OCI-LY3 (cell line): ENCODE measurements at regions not wholly inside any gene's neighbourhood (a gene's known extent, or its start where the extent isn't known, plus 50 kb on each side); places are given as distances from the start of the nearest gene placed in this dataset.

Experiments
- H2AFZ ChIP-seq: fragments of 200-600, 300-600 bp; shearing (Covaris generic); 2 replicates; pipeline ENCODE4 v1.6.0; 2014; ENCODE audit warnings: antibody characterized with exemption, low read depth, low read length
- H3K27ac ChIP-seq: fragments of 200-600, 300-600 bp; sonication (generic); 2 replicates; pipeline ENCODE4 v1.5.1; 2014; ENCODE audit warnings: mild to moderate bottlenecking, low read length, moderate library complexity, mixed read lengths
- H3K27me3 ChIP-seq: fragments of 200-600, 300-600 bp; sonication (generic); 2 replicates; pipeline ENCODE4 v1.6.1; 2014; ENCODE audit warnings: low read depth, low read length, mixed read lengths
- H3K36me3 ChIP-seq: fragments of 200-600, 300-600 bp; sonication (generic); replicated peaks from 2 replicates; pipeline ENCODE3; 2014; ENCODE audit warnings: low read depth, low read length, mixed read lengths
- H3K4me1 ChIP-seq: fragments of 300-600, 200-600 bp; sonication (generic); 2 replicates; pipeline ENCODE4 v1.6.1; 2014; ENCODE audit warnings: low read length, mixed read lengths
- H3K4me2 ChIP-seq: fragments of 200-600, 300-600 bp; sonication (generic); 2 replicates; pipeline ENCODE4 v1.6.1; 2014; ENCODE audit warnings: low read length, mixed read lengths
- H3K4me3 ChIP-seq: fragments of 300-600, 200-600 bp; sonication (generic); 2 replicates; pipeline ENCODE4 v1.5.1; 2014; ENCODE audit warnings: antibody characterized with exemption, mild to moderate bottlenecking, low read length, moderate library complexity
- H3K79me2 ChIP-seq: fragments of 300-600, 200-600 bp; shearing (Covaris generic); 2 replicates; pipeline ENCODE4 v1.6.1; 2014; ENCODE audit warnings: mild to moderate bottlenecking, low read length, mixed read lengths
- H3K9ac ChIP-seq: fragments of 300-600, 200-600 bp; shearing (Covaris generic); 2 replicates; pipeline ENCODE4 v1.6.0; 2014; ENCODE audit warnings: mild to moderate bottlenecking, low read length, moderate library complexity
- H3K9me3 ChIP-seq: fragments of 200-600, 300-600 bp; shearing (Covaris generic); 2 replicates; pipeline ENCODE4 v1.6.1; 2014; ENCODE audit warnings: low read length, mixed read lengths; ENCODE audit not compliant: insufficient read depth
- H4K20me1 ChIP-seq: fragments of 200-600, 300-600 bp; sonication (generic); 2 replicates; pipeline ENCODE4 v1.6.1; 2016; ENCODE audit warnings: low read length, mixed read lengths; ENCODE audit not compliant: insufficient read depth
- EZH2phosphoT487 ChIP-seq: fragments of 200-600 bp; shearing (Covaris generic); IDR thresholded peaks from 2 replicates; pipeline ENCODE4 v1.6.1; 2018; ENCODE audit warnings: antibody characterized with exemption, mixed run types, low read depth
- TF ChIP-seq, protein P1 (sequence below): fragments of 200-600, 300-600 bp; sonication (generic); IDR thresholded peaks from 2 replicates; pipeline ENCODE4 v1.5.1; 2014; ENCODE audit warnings: antibody characterized with exemption, low read length, low read depth

DNA sequence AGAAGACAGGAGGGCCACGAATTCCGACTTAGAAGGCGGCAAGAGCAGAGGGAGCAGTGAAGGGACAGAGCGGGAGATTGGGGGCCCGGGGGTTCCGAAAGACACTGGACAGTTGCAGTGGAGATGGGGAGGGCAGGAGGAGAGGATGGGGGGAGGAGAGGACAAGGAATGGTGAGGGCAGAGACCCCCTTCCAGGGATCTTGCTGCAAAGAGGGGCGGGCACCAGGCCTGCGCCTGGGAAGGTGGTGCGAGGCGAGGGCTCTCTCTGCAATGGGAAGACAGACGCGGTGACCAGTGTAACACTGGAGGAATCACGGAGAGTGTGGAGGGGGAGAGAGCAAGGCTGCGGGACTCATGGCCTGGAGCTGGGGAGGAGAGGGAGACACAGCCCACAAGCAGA lies 185.2 kb downstream of the RBFOX3 start:
- Histone ChIP-seq H2AFZ (no peak overlapping the region), H3K27me3 (no peaks in the 10 kb centered on the region), H3K79me2 (no peaks in the 10 kb centered on the region), H3K27ac (no peak overlapping the region), H4K20me1 (no peaks in the 10 kb centered on the region), H3K4me3 (no peak overlapping the region), H3K9ac (no peak overlapping the region), H3K4me2 (no peak overlapping the region), H3K4me1 (no peaks in the 10 kb centered on the region), H3K36me3 (no peaks in the 10 kb centered on the region), H3K9me3 (no peaks in the 10 kb centered on the region)
- no peak for TF ChIP-seq EZH2phosphoT487
- TF ChIP-seq, protein P1, sequence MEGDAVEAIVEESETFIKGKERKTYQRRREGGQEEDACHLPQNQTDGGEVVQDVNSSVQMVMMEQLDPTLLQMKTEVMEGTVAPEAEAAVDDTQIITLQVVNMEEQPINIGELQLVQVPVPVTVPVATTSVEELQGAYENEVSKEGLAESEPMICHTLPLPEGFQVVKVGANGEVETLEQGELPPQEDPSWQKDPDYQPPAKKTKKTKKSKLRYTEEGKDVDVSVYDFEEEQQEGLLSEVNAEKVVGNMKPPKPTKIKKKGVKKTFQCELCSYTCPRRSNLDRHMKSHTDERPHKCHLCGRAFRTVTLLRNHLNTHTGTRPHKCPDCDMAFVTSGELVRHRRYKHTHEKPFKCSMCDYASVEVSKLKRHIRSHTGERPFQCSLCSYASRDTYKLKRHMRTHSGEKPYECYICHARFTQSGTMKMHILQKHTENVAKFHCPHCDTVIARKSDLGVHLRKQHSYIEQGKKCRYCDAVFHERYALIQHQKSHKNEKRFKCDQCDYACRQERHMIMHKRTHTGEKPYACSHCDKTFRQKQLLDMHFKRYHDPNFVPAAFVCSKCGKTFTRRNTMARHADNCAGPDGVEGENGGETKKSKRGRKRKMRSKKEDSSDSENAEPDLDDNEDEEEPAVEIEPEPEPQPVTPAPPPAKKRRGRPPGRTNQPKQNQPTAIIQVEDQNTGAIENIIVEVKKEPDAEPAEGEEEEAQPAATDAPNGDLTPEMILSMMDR: no peak

DNA sequence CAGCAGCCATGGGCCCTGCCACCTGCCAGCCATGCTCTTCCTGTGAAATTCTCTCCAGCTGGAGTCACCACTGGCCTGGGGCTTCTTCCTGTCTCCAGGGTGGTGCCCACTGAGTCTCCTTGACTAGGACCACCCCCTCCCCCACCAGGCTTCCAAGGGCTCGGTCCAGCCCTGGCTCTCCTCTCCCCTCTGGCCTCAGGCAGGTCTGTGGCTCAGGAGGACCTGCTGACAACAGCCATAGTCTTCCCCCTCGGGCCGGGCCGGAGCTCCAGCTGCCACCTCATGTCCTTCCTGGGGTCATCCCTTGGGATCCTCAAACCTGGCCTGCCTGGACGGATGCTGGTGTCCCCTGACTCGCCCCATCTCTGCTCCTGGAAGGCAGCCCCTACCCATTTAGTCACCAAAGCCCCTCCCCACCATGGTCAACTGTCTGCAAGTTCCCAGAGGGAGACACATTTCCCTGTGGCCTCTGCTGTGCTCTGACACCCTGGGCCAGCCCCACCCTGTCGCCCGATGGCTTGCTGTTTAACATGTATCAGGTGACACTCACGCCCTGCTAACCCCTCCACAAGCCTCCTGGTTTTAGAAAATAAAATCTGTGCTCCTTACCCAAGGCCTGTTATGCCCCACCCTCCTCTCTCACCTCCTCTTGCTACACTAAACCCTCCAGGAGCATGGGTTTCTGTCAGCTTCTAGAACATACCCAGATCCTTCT lies 186.2 kb downstream of the RBFOX3 start:
- Histone ChIP-seq H2AFZ (no peak overlapping the region), H3K79me2 (no peaks in the 10 kb centered on the region), H3K36me3 (no peaks in the 10 kb centered on the region), H3K27me3 (no peaks in the 10 kb centered on the region), H3K9me3 (no peaks in the 10 kb centered on the region), H3K4me2 (no peak overlapping the region), H3K4me1 (no peaks in the 10 kb centered on the region), H4K20me1 (no peaks in the 10 kb centered on the region), H3K4me3 (no peak overlapping the region), H3K9ac (no peak overlapping the region), H3K27ac (no peak overlapping the region)
- TF ChIP-seq, protein P1: no peak
- TF ChIP-seq EZH2phosphoT487: no peak

DNA sequence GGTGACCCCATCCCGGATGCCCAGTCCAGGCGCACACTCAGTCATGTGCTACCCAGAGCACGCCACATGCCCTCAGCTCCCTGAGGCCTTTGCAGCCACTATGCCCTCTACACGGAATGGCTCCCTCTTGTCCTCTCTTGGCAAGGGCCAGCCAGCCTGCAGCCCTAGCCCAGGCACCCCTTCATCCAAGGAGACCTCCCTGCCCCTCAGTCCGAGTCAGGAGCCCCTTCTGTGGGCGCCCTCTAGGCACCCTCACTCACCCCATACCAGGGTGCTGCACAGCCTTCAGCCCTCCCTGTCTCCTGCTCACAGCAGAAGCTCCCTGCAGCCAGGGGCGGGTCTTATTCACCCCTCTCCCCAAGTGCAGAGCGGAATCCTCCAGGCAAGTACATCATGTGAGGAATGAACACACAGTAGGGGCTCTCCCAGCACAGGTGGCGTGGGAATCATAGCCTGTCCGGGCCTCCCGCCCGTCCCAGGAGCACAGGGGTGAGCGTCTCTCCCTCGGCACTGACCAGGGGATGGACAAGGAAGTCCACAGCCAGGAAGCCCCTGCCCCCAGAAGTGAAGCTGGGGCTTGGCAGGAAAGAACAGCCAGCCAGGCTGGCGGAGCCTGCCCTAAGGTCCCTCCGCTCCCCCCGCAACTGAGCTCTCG lies 186.9 kb downstream of the RBFOX3 start:
- no peaks in the 10 kb centered on the region for H3K9me3 ChIP-seq
- no peak overlapping the region for H3K4me2 ChIP-seq
- H3K4me1 ChIP-seq: no peaks in the 10 kb centered on the region
- H3K4me3 ChIP-seq: no peak overlapping the region
- no peak overlapping the region for H3K27ac ChIP-seq
- no peaks in the 10 kb centered on the region for H3K79me2 ChIP-seq
- no peaks in the 10 kb centered on the region for H3K27me3 ChIP-seq
- no peak overlapping the region for H3K9ac ChIP-seq
- no peaks in the 10 kb centered on the region for H3K36me3 ChIP-seq
- no peaks in the 10 kb centered on the region for H4K20me1 ChIP-seq
- H2AFZ ChIP-seq: no peak overlapping the region
- no peak for TF ChIP-seq EZH2phosphoT487
- TF ChIP-seq, protein P1: no peak

GRCh38 chr17:79422236-79422635 lies 188.6 kb downstream of the RBFOX3 start:
- no peaks in the 10 kb centered on the region for H3K36me3 ChIP-seq
- no peaks in the 10 kb centered on the region for H3K27me3 ChIP-seq
- H3K4me2 ChIP-seq: no peak overlapping the region
- no peak overlapping the region for H3K4me3 ChIP-seq
- H4K20me1 ChIP-seq: no peaks in the 10 kb centered on the region
- TF ChIP-seq EZH2phosphoT487: no peak
- TF ChIP-seq, protein P1: no peak
- H3K27ac ChIP-seq: no peak overlapping the region
- no peaks in the 10 kb centered on the region for H3K9me3 ChIP-seq
- no peak overlapping the region for H2AFZ ChIP-seq
- H3K4me1 ChIP-seq: no peaks in the 10 kb centered on the region
- no peaks in the 10 kb centered on the region for H3K79me2 ChIP-seq
- H3K9ac ChIP-seq: no peak overlapping the region
